ENCODE measurements at regions not wholly inside any gene's neighbourhood (a gene's known extent, or its start where the extent isn't known, plus 50 kb on each side); places are given as distances from the start of the nearest gene placed in this dataset.

GRCh38 chr14:49986343-49987014, 93.6 kb downstream of the ARF6 start:
- TF ChIP-seq CTCF (IDR thresholded peaks at IDR 0.05; ENCODE audit: low read length) (no peak), EZH2 (IDR thresholded peaks at IDR 0.05; ENCODE audit: borderline replicate concordance, low read length) (no peak)
